Keratinocyte (primary cell): ENCODE measurements at regions not wholly inside any gene's neighbourhood (a gene's known extent, or its start where the extent isn't known, plus 50 kb on each side); places are given as distances from the start of the nearest gene placed in this dataset.
"Not testable (repeated sequence)": the region's sequence is repeated elsewhere in the genome, so short reads cannot be mapped to it uniquely, and the experiment has no call there.

Source experiments
- DNase-seq: peaks from one replicate; pipeline ENCODE4 v3.0.0-alpha.2; 2011; ENCODE audit warnings: low read depth, missing footprints, low spot score
- FAIRE-seq: peaks from 2 replicates; lab custom pipeline; 2011; peaks lifted over from hg19 to GRCh38; lab: Jason Lieb, UNC
- H2AFZ ChIP-seq: 2 replicates; pipeline ENCODE4 v1.6.0; 2012; ENCODE audit warnings: low read length, control low read depth, inconsistent platforms; ENCODE audit not compliant: control insufficient read depth
- H3K27ac ChIP-seq: 2 replicates; pipeline ENCODE4 v1.5.1; 2011; ENCODE audit warnings: low read length; ENCODE audit not compliant: control insufficient read depth, insufficient read depth
- H3K27me3 ChIP-seq: 3 replicates; pipeline ENCODE4 v1.6.0; 2011; ENCODE audit warnings: low read length; ENCODE audit not compliant: control insufficient read depth, insufficient read depth; ENCODE audit errors: extremely low read depth
- H3K36me3 ChIP-seq, 2 experiments: 2 replicates in 1 of 2; 3 replicates in 1 of 2; pipeline ENCODE4 v1.5.1; 2011; ENCODE audit warnings: low read length in 2 of 2, mild to moderate bottlenecking in 1 of 2; ENCODE audit not compliant: control insufficient read depth in 2 of 2, insufficient read depth in 2 of 2; ENCODE audit errors: extremely low read depth in 1 of 2
- H3K4me1 ChIP-seq: 3 replicates; pipeline ENCODE4 v1.5.1; 2011; ENCODE audit warnings: low read length; ENCODE audit not compliant: control insufficient read depth, insufficient read depth; ENCODE audit errors: extremely low read depth
- H3K4me2 ChIP-seq: 3 replicates; pipeline ENCODE4 v1.6.0; 2011; ENCODE audit warnings: low read depth, low read length; ENCODE audit not compliant: control insufficient read depth, insufficient read depth; ENCODE audit errors: extremely low read depth
- H3K4me3 ChIP-seq, 3 experiments: fragments of 200-600 bp in 1 of 3; sonication (generic) in 1 of 3; 2 replicates in 2 of 3; 3 replicates in 1 of 3; pipeline ENCODE4 v1.5.1; 2011 to 2016; ENCODE audit warnings: low read length in 3 of 3, mild to moderate bottlenecking in 3 of 3, control low read depth in 2 of 3, inconsistent platforms in 1 of 3, low read depth in 1 of 3, mixed read lengths in 1 of 3, mixed run types in 1 of 3, moderate library complexity in 1 of 3; ENCODE audit not compliant: control insufficient read depth in 2 of 3, insufficient read depth in 2 of 3; ENCODE audit errors: extremely low read depth in 1 of 3
- H3K79me2 ChIP-seq: 2 replicates; pipeline ENCODE4 v1.6.0; 2012; ENCODE audit warnings: low read length; ENCODE audit not compliant: control insufficient read depth, insufficient read depth
- H3K9ac ChIP-seq: 3 replicates; pipeline ENCODE4 v1.6.0; 2011; ENCODE audit warnings: low read length; ENCODE audit not compliant: control insufficient read depth, insufficient read depth; ENCODE audit errors: extremely low read depth
- H3K9me1 ChIP-seq: 3 replicates; pipeline ENCODE4 v1.6.0; 2011; ENCODE audit warnings: low read length; ENCODE audit not compliant: control insufficient read depth, insufficient read depth; ENCODE audit errors: extremely low read depth
- H3K9me3 ChIP-seq: 2 replicates; pipeline ENCODE4 v1.5.1; 2012; ENCODE audit warnings: low read depth, low read length; ENCODE audit not compliant: control insufficient read depth
- H4K20me1 ChIP-seq: 3 replicates; pipeline ENCODE4 v1.6.0; 2011; ENCODE audit warnings: low read length; ENCODE audit not compliant: control insufficient read depth, insufficient read depth; ENCODE audit errors: extremely low read depth
- EZH2 ChIP-seq: IDR thresholded peaks from one replicate; pipeline ENCODE4 v1.6.1; 2012; ENCODE audit warnings: inconsistent platforms, mild to moderate bottlenecking, low read length, moderate library complexity
- dilution Hi-C: fragments of 300-500 bp; cut with MboI; formaldehyde crosslinking; loops from one replicate; pipeline ENCODE4 v1.7.0; 2020; ENCODE audit warnings: low sequenced_read_pairs; ENCODE audit not compliant: extremely low pct_ligation_motif_present
- TF ChIP-seq, protein P1 (sequence below), 3 experiments: IDR thresholded peaks in 1 of 3; conservative IDR thresholded peaks in 1 of 3; optimal IDR thresholded peaks in 1 of 3; 2 replicates in 2 of 3; 3 replicates in 1 of 3; pipeline versions ENCODE3 to v1.5.1; 2011; ENCODE audit warnings: low read length in 3 of 3, mild to moderate bottlenecking in 3 of 3, moderate library complexity in 2 of 3, control low read depth in 1 of 3, inconsistent platforms in 1 of 3; ENCODE audit not compliant: insufficient read depth in 2 of 3; ENCODE audit errors: extremely low read depth in 1 of 3

DNA sequence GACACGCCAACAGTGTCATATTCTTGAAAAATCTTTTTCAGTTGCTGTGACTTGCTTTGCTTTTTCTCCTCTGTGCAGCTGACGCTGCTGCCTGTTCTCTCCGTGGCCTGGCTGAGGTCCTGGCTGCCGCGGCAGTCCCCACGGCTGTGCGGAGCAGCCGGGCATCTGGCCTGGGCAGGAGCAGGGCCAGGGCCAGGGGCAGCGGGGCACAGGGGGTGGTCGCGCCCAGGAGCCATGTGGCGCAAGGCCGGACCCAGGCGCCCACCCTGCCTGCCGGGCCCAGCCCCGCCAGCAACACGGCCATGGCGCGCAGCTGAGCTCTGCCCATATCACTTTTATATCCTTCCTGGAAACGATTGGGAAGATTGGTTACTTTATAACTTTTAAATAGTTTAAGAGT lies 109.4 kb upstream of the ACBD5 start:
- DNase-seq, result no peak
- no peaks in the 10 kb centered on the region for H3K36me3 ChIP-seq
- H3K27ac ChIP-seq, result no peak overlapping the region
- H3K4me2 ChIP-seq, result no peak overlapping the region
- FAIRE-seq, result no peak
- no peaks in the 10 kb centered on the region for H3K4me1 ChIP-seq
- TF ChIP-seq EZH2, result no peak
- TF ChIP-seq, protein P1, sequence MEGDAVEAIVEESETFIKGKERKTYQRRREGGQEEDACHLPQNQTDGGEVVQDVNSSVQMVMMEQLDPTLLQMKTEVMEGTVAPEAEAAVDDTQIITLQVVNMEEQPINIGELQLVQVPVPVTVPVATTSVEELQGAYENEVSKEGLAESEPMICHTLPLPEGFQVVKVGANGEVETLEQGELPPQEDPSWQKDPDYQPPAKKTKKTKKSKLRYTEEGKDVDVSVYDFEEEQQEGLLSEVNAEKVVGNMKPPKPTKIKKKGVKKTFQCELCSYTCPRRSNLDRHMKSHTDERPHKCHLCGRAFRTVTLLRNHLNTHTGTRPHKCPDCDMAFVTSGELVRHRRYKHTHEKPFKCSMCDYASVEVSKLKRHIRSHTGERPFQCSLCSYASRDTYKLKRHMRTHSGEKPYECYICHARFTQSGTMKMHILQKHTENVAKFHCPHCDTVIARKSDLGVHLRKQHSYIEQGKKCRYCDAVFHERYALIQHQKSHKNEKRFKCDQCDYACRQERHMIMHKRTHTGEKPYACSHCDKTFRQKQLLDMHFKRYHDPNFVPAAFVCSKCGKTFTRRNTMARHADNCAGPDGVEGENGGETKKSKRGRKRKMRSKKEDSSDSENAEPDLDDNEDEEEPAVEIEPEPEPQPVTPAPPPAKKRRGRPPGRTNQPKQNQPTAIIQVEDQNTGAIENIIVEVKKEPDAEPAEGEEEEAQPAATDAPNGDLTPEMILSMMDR (optimal IDR thresholded peaks at IDR 0.05 in 1 of 3, IDR thresholded peaks at IDR 0.05 in 1 of 3, conservative IDR thresholded peaks at IDR 0.05 in 1 of 3; ENCODE audit: extremely low read depth in 1 of 3, insufficient read depth in 2 of 3, low read length in 3 of 3), result no peak
- peaks cover 8% of the 10 kb centered on the region for H3K27me3 ChIP-seq
- no peak overlapping the region for H3K9ac ChIP-seq
- dilution Hi-C loops, result no loop called here
- H2AFZ ChIP-seq, result no peak overlapping the region
- H3K4me3 ChIP-seq, result no peak overlapping the region
- H3K79me2 ChIP-seq, result no peaks in the 10 kb centered on the region
- no peaks in the 10 kb centered on the region for H3K9me1 ChIP-seq
- no peaks in the 10 kb centered on the region for H4K20me1 ChIP-seq
- H3K9me3 ChIP-seq, result no peaks in the 10 kb centered on the region

DNA sequence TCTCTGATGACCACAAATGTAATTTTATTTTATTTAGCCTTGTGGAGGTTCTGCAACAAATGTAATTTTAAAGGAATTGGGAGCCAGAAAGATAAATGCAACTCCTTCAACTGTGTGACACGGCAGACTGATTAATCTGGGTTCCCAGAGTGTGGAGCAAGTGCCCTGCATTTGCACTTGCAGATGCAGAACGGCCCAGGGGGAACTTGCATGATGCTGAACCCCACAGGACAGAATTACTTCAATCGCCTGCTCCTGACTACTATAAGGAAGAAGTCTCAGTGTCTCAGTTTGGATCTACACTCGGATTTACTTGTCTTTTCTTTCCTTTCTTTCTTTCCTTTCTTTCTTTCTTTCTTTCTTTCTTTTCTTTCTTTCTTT lies 107.2 kb upstream of the ACBD5 start:
- FAIRE-seq, H3K36me3 ChIP-seq, H2AFZ ChIP-seq, H3K4me2 ChIP-seq, H3K27me3 ChIP-seq, dilution Hi-C loops, H3K9me1 ChIP-seq, H3K4me1 ChIP-seq, H3K9ac ChIP-seq, H3K27ac ChIP-seq, H4K20me1 ChIP-seq, DNase-seq, H3K4me3 ChIP-seq, H3K79me2 ChIP-seq, H3K9me3 ChIP-seq: not testable (repeated sequence)

DNA sequence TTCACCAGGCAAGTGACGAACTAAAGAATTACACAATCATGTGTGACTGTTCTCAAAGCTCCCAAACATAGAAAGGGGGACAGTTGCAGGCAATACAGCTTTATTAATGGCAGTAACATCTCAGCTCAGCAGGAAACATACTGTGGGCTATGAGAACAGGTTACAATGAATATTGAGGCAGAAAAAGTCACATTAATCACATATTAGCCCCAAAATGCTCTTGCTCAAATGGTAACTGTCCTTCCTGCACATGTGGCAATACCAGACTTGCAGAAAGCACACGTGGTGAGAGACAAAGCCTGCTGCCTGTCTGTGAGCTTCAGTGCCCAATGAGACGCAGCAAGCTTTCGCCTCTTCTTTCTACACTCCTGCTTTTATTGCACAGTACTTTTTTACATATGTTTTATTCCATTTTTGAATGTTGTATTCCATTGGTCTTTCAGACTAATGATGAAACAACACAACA lies 104.9 kb upstream of the ACBD5 start:
- Histone ChIP-seq H3K4me2 (no peak overlapping the region), H4K20me1 (no peaks in the 10 kb centered on the region), H3K27me3 (peaks cover 10% of the 10 kb centered on the region), H3K9me1 (no peaks in the 10 kb centered on the region), H3K79me2 (no peaks in the 10 kb centered on the region), H3K4me1 (no peaks in the 10 kb centered on the region), H3K4me3 (no peak overlapping the region), H3K36me3 (no peaks in the 10 kb centered on the region), H2AFZ (no peak overlapping the region), H3K9me3 (no peaks in the 10 kb centered on the region), H3K9ac (no peak overlapping the region), H3K27ac (no peak overlapping the region)
- TF ChIP-seq EZH2, result no peak
- TF ChIP-seq, protein P1 (optimal IDR thresholded peaks at IDR 0.05 in 1 of 3, IDR thresholded peaks at IDR 0.05 in 1 of 3, conservative IDR thresholded peaks at IDR 0.05 in 1 of 3; ENCODE audit: extremely low read depth in 1 of 3, insufficient read depth in 2 of 3, low read length in 3 of 3), result no peak
- dilution Hi-C loops, result no loop called here
- FAIRE-seq (no peak), DNase-seq (no peak)
